Left lung (tissue), 4 donors: ENCODE measurements at regions not wholly inside any gene's neighbourhood (a gene's known extent, or its start where the extent isn't known, plus 50 kb on each side); places are given as distances from the start of the nearest gene placed in this dataset.

Experiments used
- ATAC-seq: fragments of 200-7000 bp; cut with Tn5 transposase; one replicate; pipeline ENCODE4 v1.9.1; 2020; ENCODE audit warnings: moderate library complexity
- DNase-seq, 4 donors: peaks; one replicate each; pipeline ENCODE4 v3.0.0-alpha.2; 2013 to 2020
- H3K27ac ChIP-seq, 2 donors: fragments of 200-600 bp; sonication (generic) in 1 of 2; one replicate each; pipeline versions ENCODE4 v1.5.0 to v1.8.0; 2020 to 2021
- H3K27me3 ChIP-seq, 2 donors: fragments of 200-600 bp; sonication (generic) in 1 of 2; one replicate each; pipeline versions ENCODE4 v1.5.0 to v1.8.0; 2020 to 2021
- H3K36me3 ChIP-seq, 2 donors: fragments of 200-600 bp; sonication (generic) in 1 of 2; one replicate each; pipeline versions ENCODE4 v1.5.0 to v1.8.0; 2020 to 2021
- H3K4me1 ChIP-seq, 2 donors: fragments of 200-600 bp; one replicate each; pipeline ENCODE4 v1.8.0; 2021
- H3K4me3 ChIP-seq, 2 donors: fragments of 200-600 bp; sonication (generic) in 1 of 2; one replicate each; pipeline versions ENCODE4 v1.5.0 to v1.8.0; 2020 to 2021; ENCODE audit warnings: mild to moderate bottlenecking in 1 of 2
- H3K9me3 ChIP-seq, 2 donors: fragments of 200-600 bp; sonication (generic) in 1 of 2; one replicate each; pipeline versions ENCODE4 v1.5.0 to v1.8.0; 2020 to 2021
- intact Hi-C, 2 donors: fragments of 100-400 bp; cut with DNase I; formaldehyde crosslinking; loops; one replicate each; pipeline versions ENCODE4 v1.11.2 to v1.14.2; 2022
- TF ChIP-seq, protein P1 (sequence below), 2 donors: fragments of 200-600 bp; sonication (generic) in 1 of 2; IDR thresholded peaks; one replicate each; pipeline versions ENCODE4 v1.5.0 to v1.8.0; 2021; ENCODE audit warnings: antibody characterized with exemption in 2 of 2
- donor health status: DM: no; HTN: yes; CAD: no.
- donor health status: DM: no; HTN: no; CAD: no.

DNA sequence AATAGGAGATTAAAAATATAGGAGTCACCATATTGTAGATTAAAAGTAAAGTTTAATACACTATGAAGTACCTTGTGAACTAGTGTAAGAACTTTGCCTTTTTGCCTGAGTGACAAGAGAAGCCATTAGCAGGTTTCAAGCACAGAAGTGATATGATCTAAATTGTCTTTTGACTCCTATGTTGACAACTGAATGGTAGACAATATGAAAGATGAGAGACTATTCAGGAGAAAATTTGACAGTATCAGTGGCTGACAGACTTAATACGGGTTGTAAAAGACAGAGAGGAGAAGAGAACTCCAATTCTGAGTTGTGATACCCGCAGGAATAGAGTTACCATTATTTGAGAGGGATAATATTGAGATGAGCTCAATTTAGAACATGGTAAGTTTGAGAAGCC, 1259.8 kb downstream of the PCDH7 start:
- H3K4me3 ChIP-seq = no peak overlapping the region
- H3K27me3 ChIP-seq = no peaks in the 10 kb centered on the region
- no peak overlapping the region for H3K27ac ChIP-seq
- intact Hi-C loops = no loop called here
- TF ChIP-seq, protein P1, sequence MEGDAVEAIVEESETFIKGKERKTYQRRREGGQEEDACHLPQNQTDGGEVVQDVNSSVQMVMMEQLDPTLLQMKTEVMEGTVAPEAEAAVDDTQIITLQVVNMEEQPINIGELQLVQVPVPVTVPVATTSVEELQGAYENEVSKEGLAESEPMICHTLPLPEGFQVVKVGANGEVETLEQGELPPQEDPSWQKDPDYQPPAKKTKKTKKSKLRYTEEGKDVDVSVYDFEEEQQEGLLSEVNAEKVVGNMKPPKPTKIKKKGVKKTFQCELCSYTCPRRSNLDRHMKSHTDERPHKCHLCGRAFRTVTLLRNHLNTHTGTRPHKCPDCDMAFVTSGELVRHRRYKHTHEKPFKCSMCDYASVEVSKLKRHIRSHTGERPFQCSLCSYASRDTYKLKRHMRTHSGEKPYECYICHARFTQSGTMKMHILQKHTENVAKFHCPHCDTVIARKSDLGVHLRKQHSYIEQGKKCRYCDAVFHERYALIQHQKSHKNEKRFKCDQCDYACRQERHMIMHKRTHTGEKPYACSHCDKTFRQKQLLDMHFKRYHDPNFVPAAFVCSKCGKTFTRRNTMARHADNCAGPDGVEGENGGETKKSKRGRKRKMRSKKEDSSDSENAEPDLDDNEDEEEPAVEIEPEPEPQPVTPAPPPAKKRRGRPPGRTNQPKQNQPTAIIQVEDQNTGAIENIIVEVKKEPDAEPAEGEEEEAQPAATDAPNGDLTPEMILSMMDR (IDR thresholded peaks at IDR 0.05) = no peak
- DNase-seq (no peak), ATAC-seq (no peak)
- no peaks in the 10 kb centered on the region for H3K9me3 ChIP-seq
- H3K4me1 ChIP-seq = no peaks in the 10 kb centered on the region
- H3K36me3 ChIP-seq = no peaks in the 10 kb centered on the region

DNA sequence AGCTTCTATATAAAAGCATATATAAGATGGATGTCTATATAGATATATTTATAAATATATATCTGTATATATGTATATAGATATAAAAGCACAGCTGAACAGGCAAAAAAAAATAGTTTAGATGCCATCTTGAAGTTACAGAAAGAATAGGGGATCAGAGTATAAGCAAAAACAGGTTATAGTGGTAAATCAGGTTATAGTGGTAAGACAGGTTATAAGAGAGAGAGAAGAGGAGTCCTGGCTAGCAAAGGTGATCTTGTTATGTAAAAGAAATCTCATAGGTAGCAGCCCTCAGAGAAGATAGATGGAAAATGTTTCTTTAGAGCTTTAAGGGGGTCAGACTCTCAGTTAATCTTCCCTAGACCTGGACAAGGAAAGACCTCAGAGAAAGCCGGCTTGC, 1263.1 kb downstream of the PCDH7 start:
- Histone ChIP-seq H3K36me3 (no peaks in the 10 kb centered on the region), H3K4me1 (no peaks in the 10 kb centered on the region), H3K27ac (no peak overlapping the region), H3K4me3 (no peak overlapping the region), H3K27me3 (no peaks in the 10 kb centered on the region), H3K9me3 (no peaks in the 10 kb centered on the region)
- ATAC-seq (no peak), DNase-seq (no peak)
- intact Hi-C loops = no loop called here
- TF ChIP-seq, protein P1 (IDR thresholded peaks at IDR 0.05) = no peak

- no peak for DNase-seq
- no peak for ATAC-seq
- Histone ChIP-seq H3K4me3 (no peak overlapping the region), H3K27me3 (no peaks in the 10 kb centered on the region), H3K4me1 (no peaks in the 10 kb centered on the region), H3K27ac (no peak overlapping the region), H3K9me3 (no peaks in the 10 kb centered on the region), H3K36me3 (no peaks in the 10 kb centered on the region)
- TF ChIP-seq, protein P1 (IDR thresholded peaks at IDR 0.05) = no peak
- intact Hi-C loops = no loop called here
These were observed 1263.5 kb downstream of the PCDH7 start for GRCh38 chr4:31983677-31984076.

- Histone ChIP-seq H3K9me3 (peaks cover 0 to 6% of the 10 kb centered on the region in 2 donors), H3K4me3 (no peak overlapping the region), H3K4me1 (no peaks in the 10 kb centered on the region), H3K27me3 (no peaks in the 10 kb centered on the region), H3K27ac (no peak overlapping the region), H3K36me3 (no peaks in the 10 kb centered on the region)
- ATAC-seq = no peak
- no peak for DNase-seq
- intact Hi-C loops = no loop called here
- TF ChIP-seq, protein P1 (IDR thresholded peaks at IDR 0.05) = no peak
These were observed 1264.7 kb downstream of the PCDH7 start for GRCh38 chr4:31984872-31985271.

- Histone ChIP-seq H3K36me3 (no peaks in the 10 kb centered on the region), H3K4me3 (peak overlapping the region in 1 of 2 donors; percentile 5), H3K27ac (no peak overlapping the region), H3K4me1 (no peaks in the 10 kb centered on the region), H3K27me3 (no peaks in the 10 kb centered on the region), H3K9me3 (peaks cover 0 to 6% of the 10 kb centered on the region in 2 donors)
- ATAC-seq (no peak), DNase-seq (peak in 1 of 4 donors; percentile 75)
- intact Hi-C loops = no loop called here
- TF ChIP-seq, protein P1 (IDR thresholded peaks at IDR 0.05) = no peak
These were observed 1276.1 kb downstream of the PCDH7 start for GRCh38 chr4:31995943-31996901.
